ENCODE measurements at regions not wholly inside any gene's neighbourhood (a gene's known extent, or its start where the extent isn't known, plus 50 kb on each side); places are given as distances from the start of the nearest gene placed in this dataset.

- no peak for DNase-seq (ENCODE audit: low read depth in 4 of 4, low spot score in 1 of 4)
Observed at GRCh38 chr4:175871774-175872405, 59.8 kb upstream of the GPM6A start.

GRCh38 chr4:175873707-175874106, 61.6 kb upstream of the GPM6A start:
- DNase-seq (ENCODE audit: low read depth in 4 of 4, low spot score in 1 of 4) = no peak

DNA sequence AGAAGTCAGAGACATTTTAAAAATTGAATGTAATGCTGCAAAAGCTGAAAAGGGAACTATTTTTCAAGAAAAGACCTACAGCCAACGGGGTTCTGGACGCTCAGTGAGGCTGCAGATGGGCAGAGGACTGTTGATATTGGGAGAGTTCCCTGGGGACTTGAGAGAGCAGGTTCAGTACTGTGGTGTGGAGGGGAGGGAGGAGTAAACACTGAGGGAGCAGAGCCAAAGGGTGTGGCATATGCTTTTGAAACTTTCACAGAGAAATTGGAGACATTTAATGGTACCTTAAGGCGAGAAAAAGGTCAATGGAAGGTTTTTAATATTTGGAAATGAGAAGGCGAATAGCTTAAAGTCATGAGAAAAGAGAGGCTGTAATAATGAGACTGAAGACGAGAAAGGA, 62.2 kb upstream of the GPM6A start:
- DNase-seq (ENCODE audit: low read depth in 4 of 4, low spot score in 1 of 4) = no peak

- no peak for DNase-seq (ENCODE audit: low read depth in 4 of 4, low spot score in 1 of 4)
Observed at GRCh38 chr4:175875993-175876771, 64.1 kb upstream of the GPM6A start.

- no peak for DNase-seq (ENCODE audit: low read depth in 4 of 4, low spot score in 1 of 4)
Observed at GRCh38 chr4:175882891-175883290, 70.8 kb upstream of the GPM6A start.

- no peak for DNase-seq (ENCODE audit: low read depth in 4 of 4, low spot score in 1 of 4)
Observed at GRCh38 chr4:175884048-175884447, 72.0 kb upstream of the GPM6A start.

GRCh38 chr4:175891231-175891630, 79.2 kb upstream of the GPM6A start:
- no peak for DNase-seq (ENCODE audit: low read depth in 4 of 4, low spot score in 1 of 4)

DNA sequence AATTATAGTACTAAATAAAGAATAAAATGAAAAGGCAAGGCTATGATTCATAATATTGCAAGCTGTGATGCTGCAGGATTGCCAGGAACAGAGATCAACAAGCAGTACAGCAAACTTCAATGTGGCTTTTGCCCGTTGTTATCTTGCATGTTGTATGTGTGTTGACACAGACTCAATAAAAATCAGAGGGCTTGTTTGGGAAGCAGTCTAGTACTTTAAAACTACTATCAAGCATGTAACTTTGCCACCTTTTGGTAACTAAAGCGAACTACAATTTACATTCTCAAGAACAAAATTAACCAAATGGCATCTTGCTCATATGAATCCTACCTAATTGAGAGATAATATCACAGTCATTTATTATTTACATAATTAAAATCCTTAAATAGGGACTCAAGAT, 79.8 kb upstream of the GPM6A start:
- DNase-seq (ENCODE audit: low read depth in 4 of 4, low spot score in 1 of 4) = no peak

- no peak for DNase-seq (ENCODE audit: low read depth in 4 of 4, low spot score in 1 of 4)
Observed at GRCh38 chr4:175905925-175906324, 93.9 kb upstream of the GPM6A start.

DNA sequence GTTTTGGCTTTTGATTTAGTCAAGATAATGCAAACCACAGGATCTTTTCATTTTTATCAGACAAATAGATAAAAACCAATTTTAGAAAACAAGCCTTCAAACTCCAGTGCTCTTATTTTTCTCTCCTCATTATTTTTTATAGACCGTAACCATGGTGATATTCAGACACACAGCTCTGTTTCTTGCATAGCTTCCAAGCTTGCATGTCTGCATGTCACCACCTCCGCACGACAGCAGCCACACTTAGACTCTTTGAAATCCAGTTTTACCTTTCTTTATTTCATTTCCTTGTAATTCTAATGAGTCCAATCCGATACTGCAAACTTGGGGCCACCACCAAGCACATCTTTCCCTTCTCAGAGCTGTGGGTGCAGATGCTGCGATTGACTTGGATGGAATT, 94.3 kb upstream of the GPM6A start:
- no peak for DNase-seq (ENCODE audit: low read depth in 4 of 4, low spot score in 1 of 4)

DNA sequence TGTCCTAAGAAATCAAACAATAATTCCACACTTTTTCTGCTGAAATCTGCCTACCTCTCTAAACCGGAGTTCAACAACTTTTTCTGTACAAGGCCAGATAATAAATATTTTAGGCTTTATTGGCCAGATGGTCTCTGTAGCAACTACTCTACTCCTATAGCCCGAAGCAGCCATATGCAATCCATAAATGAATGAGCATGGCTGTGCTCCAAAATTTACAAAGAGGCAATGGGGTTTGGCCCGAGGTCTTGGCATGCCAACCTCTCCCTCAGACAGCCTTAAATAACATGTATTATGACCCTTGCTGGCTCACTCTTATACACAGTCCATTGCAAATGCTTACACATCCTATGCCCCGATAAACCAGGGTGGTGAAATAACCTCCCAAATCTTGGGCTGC, 98.6 kb upstream of the GPM6A start:
- no peak for DNase-seq (ENCODE audit: low read depth in 4 of 4, low spot score in 1 of 4)

DNA sequence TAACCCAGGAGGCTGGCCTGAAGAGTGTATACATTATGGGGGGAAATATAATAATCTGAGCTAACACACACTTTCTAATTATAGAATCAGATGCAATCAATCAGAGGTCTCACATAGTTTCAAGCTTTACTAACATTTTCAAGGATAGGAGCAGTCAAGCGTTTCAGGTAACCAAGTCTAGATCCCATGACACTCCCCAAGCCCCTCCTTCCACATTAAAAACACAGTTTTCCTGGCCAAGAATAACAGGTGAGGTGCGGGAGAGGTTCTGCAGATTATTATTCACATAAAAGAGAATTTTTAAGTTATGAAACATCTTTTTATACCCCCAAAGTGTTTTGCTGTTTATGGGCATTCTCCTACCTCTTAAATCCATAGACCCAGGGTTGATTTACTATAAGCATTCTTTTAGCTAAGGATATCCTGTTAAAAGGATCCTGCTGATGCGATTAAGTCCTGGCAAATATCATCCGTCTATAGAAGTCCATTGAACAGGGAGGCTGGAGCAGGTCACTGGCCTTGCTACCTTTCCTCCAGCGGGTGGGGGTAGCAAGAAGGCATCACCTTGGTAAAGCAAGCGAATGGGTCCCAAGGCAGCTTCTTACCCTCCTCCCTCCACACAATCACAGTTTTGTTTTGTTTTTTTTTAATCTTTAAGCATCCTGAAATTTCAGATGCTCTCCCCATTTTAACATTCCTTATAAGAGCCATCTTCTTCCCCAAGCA, 104.7 kb upstream of the GPM6A start:
- DNase-seq (ENCODE audit: low read depth in 4 of 4, low spot score in 1 of 4) = no peak

DNA sequence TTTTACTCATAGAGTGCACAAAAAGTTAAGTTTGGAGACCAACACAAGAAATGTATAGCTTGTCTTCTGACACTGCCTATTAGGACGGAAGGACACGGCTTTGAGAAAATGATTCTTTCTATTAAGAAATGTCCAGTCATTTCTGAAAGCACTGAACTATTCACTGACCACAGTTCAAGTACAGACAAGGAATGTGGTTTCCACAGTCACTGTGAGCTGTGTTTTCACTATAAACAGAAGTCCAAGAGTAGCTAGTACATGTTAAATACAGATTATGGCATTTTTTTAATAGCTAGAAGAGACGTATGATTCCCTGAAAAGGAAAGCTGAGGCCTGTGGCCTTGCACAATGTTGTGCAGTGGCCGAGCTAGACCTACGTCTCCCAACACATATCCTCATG, 115.1 kb upstream of the GPM6A start:
- DNase-seq (ENCODE audit: low read depth in 4 of 4, low spot score in 1 of 4) = no peak

GRCh38 chr4:175929441-175929840, 117.4 kb upstream of the GPM6A start:
- no peak for DNase-seq (ENCODE audit: low read depth in 4 of 4, low spot score in 1 of 4)

DNA sequence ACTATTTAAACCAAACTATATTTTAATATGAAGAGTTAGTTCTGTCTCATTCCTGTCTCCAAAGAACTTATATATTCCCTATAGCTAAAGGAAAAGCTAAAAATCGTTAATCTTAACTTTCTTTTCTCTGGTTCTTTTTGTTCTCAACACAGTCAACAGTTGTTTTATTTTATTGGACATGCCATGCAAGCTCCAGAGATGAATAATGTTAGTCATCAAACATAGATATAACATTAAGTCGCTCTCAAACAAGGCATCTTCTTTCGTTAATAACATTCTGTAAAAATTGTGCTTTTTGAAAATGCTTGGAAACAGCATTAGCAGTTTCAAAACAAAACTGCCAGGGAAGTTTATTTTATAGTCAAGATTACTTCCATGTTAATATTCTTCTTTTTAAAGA, 117.9 kb upstream of the GPM6A start:
- no peak for DNase-seq (ENCODE audit: low read depth in 4 of 4, low spot score in 1 of 4)

GRCh38 chr4:175930471-175930870, 118.4 kb upstream of the GPM6A start:
- DNase-seq (ENCODE audit: low read depth in 4 of 4, low spot score in 1 of 4) = no peak

DNA sequence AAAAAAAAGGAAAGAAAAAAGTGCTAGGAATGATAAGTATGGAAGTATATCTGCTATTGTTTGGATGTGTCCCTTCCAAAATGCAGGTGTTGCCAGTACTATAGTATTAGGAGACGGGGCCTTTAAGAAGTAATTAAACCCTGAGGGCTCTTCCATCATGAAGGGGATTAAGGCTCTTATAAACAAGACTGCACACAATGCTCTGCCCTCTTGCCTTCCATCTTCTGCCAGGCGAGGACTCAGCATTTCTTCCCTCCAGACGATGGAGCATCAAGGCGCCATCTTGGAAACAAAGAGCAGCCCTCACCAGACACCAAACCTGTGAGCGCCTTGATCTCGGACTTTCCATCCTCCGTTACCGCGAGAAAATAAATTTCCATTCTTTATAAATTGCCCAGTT, 120.1 kb upstream of the GPM6A start:
- DNase-seq (ENCODE audit: low read depth in 4 of 4, low spot score in 1 of 4) = no peak

DNA sequence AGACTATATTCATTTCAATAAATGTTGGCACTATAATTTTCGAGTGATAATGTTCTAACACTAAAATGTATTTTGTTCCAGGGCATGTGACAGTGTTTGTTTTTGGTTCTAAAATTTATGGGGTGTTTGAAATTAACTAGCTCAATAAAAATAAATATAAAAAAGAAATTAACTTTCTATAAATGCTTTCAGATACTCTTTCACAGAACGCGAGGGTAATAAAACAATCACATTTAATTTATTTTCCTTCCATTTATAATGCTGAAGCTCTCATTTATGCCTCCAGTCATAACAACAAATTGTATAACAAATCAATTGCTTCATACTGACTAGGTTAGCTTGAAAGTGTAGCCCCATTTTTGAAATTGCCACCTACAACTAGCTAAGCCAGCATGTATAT, 122.4 kb upstream of the GPM6A start:
- no peak for DNase-seq (ENCODE audit: low read depth in 4 of 4, low spot score in 1 of 4)

- no peak for DNase-seq (ENCODE audit: low read depth in 4 of 4, low spot score in 1 of 4)
Observed at GRCh38 chr4:175935016-175935661, 123.1 kb upstream of the GPM6A start.

- DNase-seq (ENCODE audit: low read depth in 4 of 4, low spot score in 1 of 4) = no peak
Observed at GRCh38 chr4:175944126-175944910, 121.3 kb upstream of the WDR17 start.
